AG04450 (cell line): ENCODE measurements at regions not wholly inside any gene's neighbourhood (a gene's known extent, or its start where the extent isn't known, plus 50 kb on each side); places are given as distances from the start of the nearest gene placed in this dataset.
A peak's percentile ranks its signal among the peaks of the same experiment; 100 is the strongest.

Source experiments
- CTCF ChIA-PET: fragments of 300-600, 350-600 bp; formaldehyde crosslinking; extraction: SDS; loops from one replicate; lab custom pipeline; 2022; ENCODE audit warnings: antibody characterized with exemption, inconsistent platforms; lab: Charles Lee
- POLR2A ChIA-PET: fragments of 350-600 bp; formaldehyde crosslinking; extraction: SDS; loops from one replicate; lab custom pipeline; 2021; ENCODE audit warnings: antibody characterized with exemption, inconsistent platforms; lab: Yijun Ruan, JAX
- DNase-seq: peaks from one replicate; pipeline ENCODE4 v3.0.0-alpha.2; 2011; ENCODE audit warnings: low read depth, low spot score
- H3K27ac ChIP-seq: one replicate; pipeline ENCODE4 v1.5.1; 2012; ENCODE audit warnings: low read depth, low read length, control low read depth
- H3K27me3 ChIP-seq: one replicate; pipeline ENCODE4 v1.6.0; 2012; ENCODE audit warnings: low read length; ENCODE audit not compliant: control insufficient read depth, insufficient read depth
- H3K4me3 ChIP-seq: 2 replicates; pipeline ENCODE4 v1.5.1; 2011; ENCODE audit warnings: mild to moderate bottlenecking, low read depth, low read length, control low read depth
- H3K9me3 ChIP-seq: 2 replicates; pipeline ENCODE4 v1.5.1; 2012; ENCODE audit warnings: low read length; ENCODE audit not compliant: control insufficient read depth, insufficient read depth
- CTCF ChIP-seq: IDR thresholded peaks from 2 replicates; pipeline ENCODE4 v1.5.1; 2011; ENCODE audit warnings: low read depth, low read length, control low read depth, inconsistent platforms

- ChIA-PET POLR2A (interaction anchor here (0.6 to 1.2 kb wide), 7 partner anchors 15 to 297 kb away, joined by 3 to 5 read pairs (median 3); no protein-coding TSS in a partner anchor), CTCF (interaction anchor here (1.1 to 1.5 kb wide), 4 partner anchors 10 to 311 kb away, joined by 3 to 4 read pairs (median 4); no protein-coding TSS in a partner anchor)
- no peak for TF ChIP-seq CTCF
- Histone ChIP-seq H3K4me3 (no peak overlapping the region), H3K27me3 (no peaks in the 10 kb centered on the region), H3K27ac (peak overlapping the region; percentile 87), H3K9me3 (no peaks in the 10 kb centered on the region)
- DNase-seq, result no peak
Observed at GRCh38 chr14:71414631-71415403, 507.6 kb downstream of the PCNX1 start.

- peak; percentile 41 for DNase-seq
- H3K9me3 ChIP-seq, result no peaks in the 10 kb centered on the region
- H3K27ac ChIP-seq, result peak overlapping the region; percentile 11
- no peak overlapping the region for H3K4me3 ChIP-seq
- CTCF ChIA-PET, result interaction anchor here (1.1 to 1.5 kb wide), 4 partner anchors 10 to 311 kb away, joined by 3 to 4 read pairs (median 4); no protein-coding TSS in a partner anchor
- no peaks in the 10 kb centered on the region for H3K27me3 ChIP-seq
- POLR2A ChIA-PET, result interaction anchor here (0.6 to 1.2 kb wide), 6 partner anchors 31 to 296 kb away, joined by 3 to 5 read pairs (median 3); no protein-coding TSS in a partner anchor
- no peak for TF ChIP-seq CTCF
Observed at GRCh38 chr14:71415404-71415690, 508.1 kb downstream of the PCNX1 start.

GRCh38 chr14:71416392-71416791, 509.1 kb downstream of the PCNX1 start:
- TF ChIP-seq CTCF, result no peak
- POLR2A ChIA-PET, result no interaction called here
- Histone ChIP-seq H3K27me3 (no peaks in the 10 kb centered on the region), H3K4me3 (no peak overlapping the region), H3K27ac (no peak overlapping the region), H3K9me3 (no peaks in the 10 kb centered on the region)
- DNase-seq, result no peak
- CTCF ChIA-PET, result no interaction called here

- TF ChIP-seq CTCF, result no peak
- DNase-seq, result no peak
- Histone ChIP-seq H3K4me3 (no peak overlapping the region), H3K27ac (no peak overlapping the region), H3K27me3 (no peaks in the 10 kb centered on the region), H3K9me3 (no peaks in the 10 kb centered on the region)
- ChIA-PET POLR2A (no interaction called here), CTCF (interaction anchor here (0.5 kb wide), 1 partner anchor 71 kb away, joined by 4 read pairs; no protein-coding TSS in a partner anchor)
Observed at GRCh38 chr14:71418532-71419245, 511.4 kb downstream of the PCNX1 start.

- H3K27ac ChIP-seq, result no peak overlapping the region
- no peaks in the 10 kb centered on the region for H3K27me3 ChIP-seq
- no peaks in the 10 kb centered on the region for H3K9me3 ChIP-seq
- DNase-seq, result no peak
- CTCF ChIA-PET, result no interaction called here
- POLR2A ChIA-PET, result no interaction called here
- H3K4me3 ChIP-seq, result no peak overlapping the region
- TF ChIP-seq CTCF, result no peak
Observed at GRCh38 chr14:71423481-71423880, 508.7 kb upstream of the RGS6 start.
